HepG2 (cell line): ENCODE measurements at regions not wholly inside any gene's neighbourhood (a gene's known extent, or its start where the extent isn't known, plus 50 kb on each side); places are given as distances from the start of the nearest gene placed in this dataset.

Source experiments
- ATAC-seq: fragments of 200-7000 bp; cut with Tn5 transposase; 3 replicates; pipeline ENCODE4 v1.9.1; 2020; ENCODE audit warnings: mild to moderate bottlenecking, moderate library complexity
- BruUV-seq: library from RNA; stranded (reverse); fragments of 400-500 nt; replicated peaks from 2 replicates; lab custom pipeline; 2021; lab: Mats Ljungman, UMichigan
- CTCF ChIA-PET: fragments of 300-600 bp; formaldehyde crosslinking; extraction: SDS; loops from one replicate; lab custom pipeline; 2021; ENCODE audit warnings: low total read pairs, inconsistent platforms, low intra/inter-chr PET ratio; lab: Yijun Ruan, JAX
- POLR2A ChIA-PET: fragments of 350-600 bp; sonication (Branson Sonifier 250); formaldehyde crosslinking; loops from one replicate; lab custom pipeline; 2020; ENCODE audit warnings: antibody characterized with exemption, inconsistent platforms; lab: Yijun Ruan, JAX
- DNase-seq: peaks from one replicate; pipeline ENCODE4 v3.0.0-alpha.2; 2015; ENCODE audit warnings: low spot score
- FAIRE-seq: peaks from 3 replicates; lab custom pipeline; 2011; peaks lifted over from hg19 to GRCh38; lab: Jason Lieb, UNC
- H2AFZ ChIP-seq: one replicate; pipeline ENCODE4 v1.6.1; 2011; ENCODE audit warnings: low read length, inconsistent platforms
- H3K27ac ChIP-seq: fragments of 300-600 bp; 3 replicates; pipeline ENCODE4 v1.8.0; 2011; ENCODE audit warnings: mixed run types, mild to moderate bottlenecking, mixed read lengths, low read length, inconsistent platforms; ENCODE audit not compliant: insufficient read depth; ENCODE audit errors: extremely low read length
- H3K27me3 ChIP-seq, 2 experiments: fragments of 200-600 bp in 1 of 2; 2 replicates in 1 of 2; 3 replicates in 1 of 2; pipeline versions ENCODE4 v1.6.0 to v1.8.0; 2011; ENCODE audit warnings: low read length in 2 of 2, mild to moderate bottlenecking in 2 of 2, moderate library complexity in 2 of 2, inconsistent platforms in 1 of 2; ENCODE audit not compliant: insufficient read depth in 2 of 2, control insufficient read depth in 1 of 2
- H3K36me3 ChIP-seq, 2 experiments: fragments of 200-600 bp in 1 of 2; replicated peaks in 1 of 2; 2 replicates in 1 of 2; 3 replicates in 1 of 2; pipeline versions ENCODE4 v1.5.1 to v1.8.0; 2011; ENCODE audit warnings: low read length in 2 of 2, inconsistent platforms in 1 of 2; ENCODE audit not compliant: insufficient read depth in 2 of 2, control insufficient read depth in 1 of 2
- H3K4me1 ChIP-seq: 2 replicates; pipeline ENCODE4 v1.5.1; 2012; ENCODE audit warnings: low read length, inconsistent platforms; ENCODE audit not compliant: insufficient read depth
- H3K4me2 ChIP-seq: 2 replicates; pipeline ENCODE4 v1.6.0; 2011; ENCODE audit warnings: low read depth, low read length, inconsistent platforms
- H3K4me3 ChIP-seq, 3 experiments: fragments of 200-600 bp in 1 of 3; sonication (generic), shearing (Covaris generic) in 1 of 3; replicated peaks in 1 of 3; 2 replicates each; pipeline ENCODE4 v1.5.1; 2011 to 2016; ENCODE audit warnings: low read length in 3 of 3, inconsistent platforms in 2 of 3, low read depth in 2 of 3, mild to moderate bottlenecking in 2 of 3, control low read depth in 1 of 3, mixed read lengths in 1 of 3; ENCODE audit not compliant: insufficient read depth in 1 of 3
- H3K79me2 ChIP-seq: one replicate; pipeline ENCODE4 v1.6.1; 2011; ENCODE audit warnings: low read length, inconsistent platforms; ENCODE audit not compliant: insufficient read depth
- H3K9ac ChIP-seq: 2 replicates; pipeline ENCODE4 v1.6.0; 2011; ENCODE audit warnings: mild to moderate bottlenecking, low read depth, low read length, inconsistent platforms; ENCODE audit not compliant: insufficient read depth
- H3K9me3 ChIP-seq: 2 replicates; pipeline ENCODE4 v1.5.1; 2012; ENCODE audit warnings: mild to moderate bottlenecking, low read length
- H4K20me1 ChIP-seq: 2 replicates; pipeline ENCODE4 v1.6.0; 2011; ENCODE audit warnings: inconsistent platforms, mild to moderate bottlenecking, low read length, moderate library complexity; ENCODE audit not compliant: insufficient read depth
- CEBPB ChIP-seq: IDR thresholded peaks from 2 replicates; pipeline ENCODE4 v1.6.1; 2011; ENCODE audit warnings: low read depth, low read length, improper control_type of control experiment, borderline replicate concordance
- GPN1 ChIP-seq: sonication (generic); formaldehyde crosslinking; IDR thresholded peaks from 2 replicates; pipeline ENCODE4 v1.5.1; 2020; ENCODE audit warnings: missing genetic modification reagents, borderline replicate concordance
- NCOA1 ChIP-seq: sonication (generic); formaldehyde crosslinking; IDR thresholded peaks from 2 replicates; pipeline ENCODE4 v1.9.0; 2021; ENCODE audit warnings: missing genetic modification reagents
- NFE2L1 ChIP-seq: sonication (generic); formaldehyde crosslinking; IDR thresholded peaks from 2 replicates; pipeline ENCODE4 v1.4.0; 2020; ENCODE audit warnings: missing genetic modification reagents, mild to moderate bottlenecking, borderline replicate concordance
- POLR2AphosphoS2 ChIP-seq: IDR thresholded peaks from 2 replicates; pipeline ENCODE4 v1.6.1; 2011; ENCODE audit warnings: low read depth, low read length, improper control_type of control experiment
- RXRB ChIP-seq: IDR thresholded peaks from 2 replicates; pipeline ENCODE4 v1.6.1; 2016; ENCODE audit warnings: borderline replicate concordance, missing genetic modification reagents, missing compliant biosample characterization
- SRY ChIP-seq: sonication (generic); formaldehyde crosslinking; IDR thresholded peaks from 2 replicates; pipeline ENCODE4 v1.8.0; 2022; ENCODE audit warnings: mild to moderate bottlenecking, missing genetic modification reagents
- TFAP4 ChIP-seq: sonication (generic); IDR thresholded peaks from 2 replicates; pipeline ENCODE4 v1.6.1; 2016; ENCODE audit warnings: low read depth, borderline replicate concordance
- THAP7 ChIP-seq: sonication (generic); formaldehyde crosslinking; IDR thresholded peaks from 2 replicates; pipeline ENCODE4 v1.8.1; 2023; ENCODE audit warnings: mild to moderate bottlenecking, missing genetic modification reagents
- ZBTB3 ChIP-seq: sonication (generic); formaldehyde crosslinking; IDR thresholded peaks from 2 replicates; pipeline ENCODE4 v1.4.0; 2020; ENCODE audit warnings: low read depth, mild to moderate bottlenecking, moderate library complexity, missing genetic modification reagents, borderline replicate concordance
- WGBS: methylation state at CpG from one replicate; pipeline ENCODE4 v1.1.6; 2017; ENCODE audit warnings: low lambda C conversion rate; 5-methylcytosine and 5-hydroxymethylcytosine counted together
- in situ Hi-C: cut with HindIII; loops from 2 replicates; pipeline ENCODE4 v1.10.0; 2017; ENCODE audit warnings: low pct_unique_long_range_greater_than_20kb; ENCODE audit not compliant: extremely low pct_ligation_motif_present
- intact Hi-C: fragments of 100-400 bp; cut with micrococcal nuclease; formaldehyde crosslinking; loops from one replicate; pipeline ENCODE4 v1.10.0; 2022; ENCODE audit not compliant: unreplicated experiment

GRCh38 chr20:57920971-57921370 lies 211.2 kb upstream of the PMEPA1 start (continued):
- TF ChIP-seq POLR2AphosphoS2: no peak

- FAIRE-seq (no peak), ATAC-seq (no peak), DNase-seq (no peak)
- no peak overlapping the region for H3K27ac ChIP-seq
- H3K36me3 ChIP-seq: no peaks in the 10 kb centered on the region
- H4K20me1 ChIP-seq: no peaks in the 10 kb centered on the region
- no peak overlapping the region for H2AFZ ChIP-seq
- no peak overlapping the region for H3K9ac ChIP-seq
- no TSS peak for BruUV-seq
- POLR2A ChIA-PET: no interaction called here
- H3K27me3 ChIP-seq: peaks cover 3 to 8% of the 10 kb centered on the region in 2 experiments; a peak in 1 of 5 replicates
- no peak overlapping the region for H3K4me3 ChIP-seq
- H3K4me2 ChIP-seq: no peak overlapping the region
- no peak for TF ChIP-seq ZBTB3
- peak; percentile 24; the same call in 1 of the 2 replicates for TF ChIP-seq TFAP4
- in situ Hi-C loops (no loop called here), intact Hi-C loops (no loop called here)
- H3K4me1 ChIP-seq: no peaks in the 10 kb centered on the region
- CTCF ChIA-PET: no interaction called here
- no peaks in the 10 kb centered on the region for H3K79me2 ChIP-seq
- 2% methylated on average over 3 of the region's 3 CpGs for WGBS
- no peaks in the 10 kb centered on the region for H3K9me3 ChIP-seq
These were observed 209.2 kb upstream of the PMEPA1 start for GRCh38 chr20:57919049-57919448.

- WGBS: 9% methylated on average over 4 of the region's 4 CpGs
- H3K4me3 ChIP-seq: no peak overlapping the region
- no TSS peak for BruUV-seq
- no peak for FAIRE-seq
- H3K9me3 ChIP-seq: no peaks in the 10 kb centered on the region
- TF ChIP-seq NFE2L1: no peak
- TF ChIP-seq GPN1 (CRISPR knock-in tag): no peak
- no peak for TF ChIP-seq CEBPB
- no peak for TF ChIP-seq NCOA1 (CRISPR knock-in tag)
- TF ChIP-seq SRY: no peak
- no peak for TF ChIP-seq RXRB (CRISPR knock-in tag)
- no peak for TF ChIP-seq THAP7 (CRISPR knock-in tag)
- ATAC-seq: no peak
- ChIA-PET CTCF (no interaction called here), POLR2A (no interaction called here)
- no peaks in the 10 kb centered on the region for H3K79me2 ChIP-seq
- in situ Hi-C loops (no loop called here), intact Hi-C loops (no loop called here)
- H3K27ac ChIP-seq: no peak overlapping the region
- H4K20me1 ChIP-seq: no peaks in the 10 kb centered on the region
- no peak overlapping the region for H2AFZ ChIP-seq
- no peaks in the 10 kb centered on the region for H3K36me3 ChIP-seq
- no peak overlapping the region for H3K4me2 ChIP-seq
- no peaks in the 10 kb centered on the region for H3K4me1 ChIP-seq
- H3K27me3 ChIP-seq: peaks cover 3 to 8% of the 10 kb centered on the region in 2 experiments; a peak in 1 of 5 replicates
- no peak for DNase-seq
- H3K9ac ChIP-seq: no peak overlapping the region
These were observed 208.7 kb upstream of the PMEPA1 start for GRCh38 chr20:57918551-57918950.
